ENCODE measurements at regions not wholly inside any gene's neighbourhood (a gene's known extent, or its start where the extent isn't known, plus 50 kb on each side); places are given as distances from the start of the nearest gene placed in this dataset.

GRCh38 chr3:156762631-156763185, 63.4 kb upstream of the LEKR1 start:
- peaks cover 8% of the 10 kb centered on the region for H3K9me3 Mint-ChIP-seq (ENCODE audit: unreplicated experiment)
- Histone ChIP-seq H3K36me3 (ENCODE audit: control insufficient read depth, insufficient read depth, low read length) (no peaks in the 10 kb centered on the region), H3K27me3 (replicated peaks; ENCODE audit: control insufficient read depth, insufficient read depth, low read length) (no peaks in the 10 kb centered on the region), H3K4me1 (no peaks in the 10 kb centered on the region), H3K4me3 (ENCODE audit: low read depth, low read length) (no peak overlapping the region), H3K9me3 (no peaks in the 10 kb centered on the region)
- ChIA-PET CTCF (no interaction called here), POLR2A (no interaction called here)
- TF ChIP-seq CTCF (IDR thresholded peaks at IDR 0.05; ENCODE audit: insufficient read depth in 1 of 2, low read depth in 1 of 2, low read length in 1 of 2, severe bottlenecking in 1 of 2, unreplicated experiment in 1 of 2), result no peak
- DNase-seq, result no peak
- H3K27me3 Mint-ChIP-seq (ENCODE audit: insufficient read depth, unreplicated experiment), result no peaks in the 10 kb centered on the region
- intact Hi-C loops (cut with micrococcal nuclease; ENCODE audit: unreplicated experiment), result no loop called here
- no peak overlapping the region for H3K27ac Mint-ChIP-seq (ENCODE audit: unreplicated experiment)
- no TSS peak for BruUV-seq (replicated peaks)
- no peaks in the 10 kb centered on the region for H3K4me1 Mint-ChIP-seq (ENCODE audit: low read depth, unreplicated experiment)
- H3K4me3 Mint-ChIP-seq (ENCODE audit: unreplicated experiment), result no peak overlapping the region
- no peaks in the 10 kb centered on the region for H3K36me3 Mint-ChIP-seq (ENCODE audit: insufficient read depth, unreplicated experiment)

- Histone ChIP-seq H3K4me3 (ENCODE audit: low read depth, low read length) (no peak overlapping the region), H3K4me1 (no peaks in the 10 kb centered on the region), H3K9me3 (no peaks in the 10 kb centered on the region), H3K27me3 (replicated peaks; ENCODE audit: control insufficient read depth, insufficient read depth, low read length) (no peaks in the 10 kb centered on the region), H3K36me3 (ENCODE audit: control insufficient read depth, insufficient read depth, low read length) (no peaks in the 10 kb centered on the region)
- Mint-ChIP-seq H3K27ac (ENCODE audit: unreplicated experiment) (no peak overlapping the region), H3K27me3 (ENCODE audit: insufficient read depth, unreplicated experiment) (no peaks in the 10 kb centered on the region), H3K36me3 (ENCODE audit: insufficient read depth, unreplicated experiment) (no peaks in the 10 kb centered on the region), H3K4me3 (ENCODE audit: unreplicated experiment) (no peak overlapping the region), H3K4me1 (ENCODE audit: low read depth, unreplicated experiment) (no peaks in the 10 kb centered on the region), H3K9me3 (ENCODE audit: unreplicated experiment) (peaks cover 2% of the 10 kb centered on the region)
- no peak for DNase-seq
- no peak for TF ChIP-seq CTCF (IDR thresholded peaks at IDR 0.05; ENCODE audit: insufficient read depth in 1 of 2, low read depth in 1 of 2, low read length in 1 of 2, severe bottlenecking in 1 of 2, unreplicated experiment in 1 of 2)
- no TSS peak for BruUV-seq (replicated peaks)
- CTCF ChIA-PET, result no interaction called here
- intact Hi-C loops (cut with micrococcal nuclease; ENCODE audit: unreplicated experiment), result no loop called here
- POLR2A ChIA-PET, result no interaction called here
Observed at GRCh38 chr3:156763386-156763785, 62.8 kb upstream of the LEKR1 start.

DNA sequence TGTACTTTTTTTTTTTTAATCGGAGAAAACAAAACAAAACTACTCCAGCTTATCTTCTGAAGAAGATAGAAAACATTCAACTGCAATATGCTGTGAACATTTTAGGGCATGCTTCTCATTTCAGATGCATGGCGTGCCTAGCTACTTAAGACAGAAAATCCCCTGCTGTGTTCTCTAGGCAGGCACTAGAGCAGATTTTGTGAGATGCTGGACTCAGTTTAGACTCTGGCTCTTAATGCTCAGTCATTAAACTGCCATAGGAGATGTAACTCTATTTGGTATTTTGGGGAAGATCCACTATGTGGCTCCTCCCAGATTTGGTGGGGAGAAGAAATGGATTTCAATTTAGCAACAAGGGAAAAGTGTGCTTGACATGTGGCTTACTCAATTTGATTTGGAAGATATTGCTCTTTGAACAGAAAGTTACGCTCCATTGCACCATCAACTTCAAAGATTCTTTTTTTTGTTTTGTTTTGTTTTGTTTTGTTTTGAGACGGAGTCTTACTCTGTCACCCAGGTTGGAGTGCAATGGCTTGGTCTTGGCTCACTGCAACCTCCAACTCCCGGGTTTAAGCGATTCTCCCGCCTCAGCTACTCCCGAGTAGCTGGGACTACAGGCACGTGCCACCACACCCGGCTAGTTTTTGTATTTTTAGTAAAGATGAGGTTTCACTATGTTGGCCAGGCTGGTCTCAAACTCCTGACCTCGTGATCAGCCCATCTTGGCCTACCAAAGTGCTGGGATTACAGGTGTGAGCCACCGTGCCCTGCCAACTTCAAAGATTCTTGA, 62.0 kb upstream of the LEKR1 start:
- POLR2A ChIA-PET, result no interaction called here
- H3K4me1 Mint-ChIP-seq (ENCODE audit: low read depth, unreplicated experiment), result no peaks in the 10 kb centered on the region
- Histone ChIP-seq H3K9me3 (no peaks in the 10 kb centered on the region), H3K27me3 (replicated peaks; ENCODE audit: control insufficient read depth, insufficient read depth, low read length) (no peaks in the 10 kb centered on the region), H3K36me3 (ENCODE audit: control insufficient read depth, insufficient read depth, low read length) (no peaks in the 10 kb centered on the region), H3K4me1 (no peaks in the 10 kb centered on the region), H3K4me3 (ENCODE audit: low read depth, low read length) (no peak overlapping the region)
- intact Hi-C loops (cut with micrococcal nuclease; ENCODE audit: unreplicated experiment), result no loop called here
- H3K36me3 Mint-ChIP-seq (ENCODE audit: insufficient read depth, unreplicated experiment), result no peaks in the 10 kb centered on the region
- no TSS peak for BruUV-seq (replicated peaks)
- no peak overlapping the region for H3K4me3 Mint-ChIP-seq (ENCODE audit: unreplicated experiment)
- no peak overlapping the region for H3K27ac Mint-ChIP-seq (ENCODE audit: unreplicated experiment)
- no peak for DNase-seq
- no peaks in the 10 kb centered on the region for H3K27me3 Mint-ChIP-seq (ENCODE audit: insufficient read depth, unreplicated experiment)
- CTCF ChIA-PET, result no interaction called here
- TF ChIP-seq CTCF (IDR thresholded peaks at IDR 0.05; ENCODE audit: insufficient read depth in 1 of 2, low read depth in 1 of 2, low read length in 1 of 2, severe bottlenecking in 1 of 2, unreplicated experiment in 1 of 2), result no peak
- no peaks in the 10 kb centered on the region for H3K9me3 Mint-ChIP-seq (ENCODE audit: unreplicated experiment)
